Astrocyte (in vitro differentiated cells and primary cell): ENCODE measurements at regions not wholly inside any gene's neighbourhood (a gene's known extent, or its start where the extent isn't known, plus 50 kb on each side); places are given as distances from the start of the nearest gene placed in this dataset.

Experiments used
- EZH2 ChIP-seq: IDR thresholded peaks from 2 replicates; pipeline ENCODE4 v1.6.1; 2012; ENCODE audit warnings: mild to moderate bottlenecking, low read length, inconsistent platforms; ENCODE audit not compliant: insufficient read depth
- TF ChIP-seq, protein P1 (sequence below): IDR thresholded peaks from 2 replicates; pipeline ENCODE4 v1.5.1; 2011; ENCODE audit warnings: low read depth, mild to moderate bottlenecking, inconsistent platforms, low read length, moderate library complexity; ENCODE audit not compliant: insufficient read depth

DNA sequence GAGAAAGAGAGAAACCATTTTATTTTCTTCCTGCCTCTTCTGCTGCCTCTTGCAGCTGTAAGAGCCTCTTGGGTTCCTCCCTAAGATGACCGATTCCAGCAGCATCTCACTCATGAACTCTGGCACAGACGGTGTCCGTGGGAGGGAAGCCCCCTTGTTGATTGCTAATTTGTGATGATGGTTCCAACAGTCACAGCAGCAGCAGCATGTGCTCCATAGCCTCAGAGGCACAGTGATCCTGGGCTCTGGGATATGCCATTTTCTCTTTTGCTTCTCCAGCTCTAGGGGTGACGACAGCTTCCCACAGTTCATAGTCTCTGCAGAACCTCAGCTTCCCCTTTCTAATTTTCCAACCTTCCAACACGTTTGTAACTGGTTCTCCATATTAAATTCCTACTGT, 324.2 kb upstream of the HS6ST1 start:
- TF ChIP-seq, protein P1, sequence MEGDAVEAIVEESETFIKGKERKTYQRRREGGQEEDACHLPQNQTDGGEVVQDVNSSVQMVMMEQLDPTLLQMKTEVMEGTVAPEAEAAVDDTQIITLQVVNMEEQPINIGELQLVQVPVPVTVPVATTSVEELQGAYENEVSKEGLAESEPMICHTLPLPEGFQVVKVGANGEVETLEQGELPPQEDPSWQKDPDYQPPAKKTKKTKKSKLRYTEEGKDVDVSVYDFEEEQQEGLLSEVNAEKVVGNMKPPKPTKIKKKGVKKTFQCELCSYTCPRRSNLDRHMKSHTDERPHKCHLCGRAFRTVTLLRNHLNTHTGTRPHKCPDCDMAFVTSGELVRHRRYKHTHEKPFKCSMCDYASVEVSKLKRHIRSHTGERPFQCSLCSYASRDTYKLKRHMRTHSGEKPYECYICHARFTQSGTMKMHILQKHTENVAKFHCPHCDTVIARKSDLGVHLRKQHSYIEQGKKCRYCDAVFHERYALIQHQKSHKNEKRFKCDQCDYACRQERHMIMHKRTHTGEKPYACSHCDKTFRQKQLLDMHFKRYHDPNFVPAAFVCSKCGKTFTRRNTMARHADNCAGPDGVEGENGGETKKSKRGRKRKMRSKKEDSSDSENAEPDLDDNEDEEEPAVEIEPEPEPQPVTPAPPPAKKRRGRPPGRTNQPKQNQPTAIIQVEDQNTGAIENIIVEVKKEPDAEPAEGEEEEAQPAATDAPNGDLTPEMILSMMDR, result no peak
- no peak for TF ChIP-seq EZH2
